ENCODE measurements at regions not wholly inside any gene's neighbourhood (a gene's known extent, or its start where the extent isn't known, plus 50 kb on each side); places are given as distances from the start of the nearest gene placed in this dataset.

DNA sequence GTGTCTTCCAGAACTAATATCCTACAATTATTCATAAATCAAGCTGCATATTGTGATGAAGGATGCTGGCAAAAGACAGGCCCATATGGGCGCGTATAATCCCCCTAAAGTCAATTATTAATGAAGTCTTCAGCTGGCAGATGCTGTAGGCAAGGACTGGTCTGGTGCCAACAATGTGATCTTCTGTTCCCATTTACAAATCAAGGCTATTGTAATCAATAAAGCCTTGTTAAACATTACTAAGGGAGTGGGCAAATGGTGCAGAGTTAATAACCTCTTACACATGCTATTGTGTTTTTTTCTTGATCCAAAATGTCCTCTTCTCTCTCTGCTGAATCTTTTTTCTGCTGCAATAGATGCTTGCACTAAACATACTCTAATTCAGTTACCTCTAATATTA lies 119.0 kb downstream of the ALDH8A1 start (continued):
- TF ChIP-seq, protein P1, sequence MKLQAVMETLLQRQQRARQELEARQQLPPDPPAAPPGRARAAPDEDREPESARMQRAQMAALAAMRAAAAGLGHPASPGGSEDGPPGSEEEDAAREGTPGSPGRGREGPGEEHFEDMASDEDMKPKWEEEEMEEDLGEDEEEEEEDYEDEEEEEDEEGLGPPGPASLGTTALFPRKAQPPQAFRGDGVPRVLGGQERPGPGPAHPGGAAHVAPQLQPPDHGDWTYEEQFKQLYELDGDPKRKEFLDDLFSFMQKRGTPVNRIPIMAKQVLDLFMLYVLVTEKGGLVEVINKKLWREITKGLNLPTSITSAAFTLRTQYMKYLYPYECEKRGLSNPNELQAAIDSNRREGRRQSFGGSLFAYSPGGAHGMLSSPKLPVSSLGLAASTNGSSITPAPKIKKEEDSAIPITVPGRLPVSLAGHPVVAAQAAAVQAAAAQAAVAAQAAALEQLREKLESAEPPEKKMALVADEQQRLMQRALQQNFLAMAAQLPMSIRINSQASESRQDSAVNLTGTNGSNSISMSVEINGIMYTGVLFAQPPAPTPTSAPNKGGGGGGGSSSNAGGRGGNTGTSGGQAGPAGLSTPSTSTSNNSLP (IDR thresholded peaks at IDR 0.05; ENCODE audit: borderline replicate concordance, low read depth, low read length) = no peak
- TF ChIP-seq, protein P2, sequence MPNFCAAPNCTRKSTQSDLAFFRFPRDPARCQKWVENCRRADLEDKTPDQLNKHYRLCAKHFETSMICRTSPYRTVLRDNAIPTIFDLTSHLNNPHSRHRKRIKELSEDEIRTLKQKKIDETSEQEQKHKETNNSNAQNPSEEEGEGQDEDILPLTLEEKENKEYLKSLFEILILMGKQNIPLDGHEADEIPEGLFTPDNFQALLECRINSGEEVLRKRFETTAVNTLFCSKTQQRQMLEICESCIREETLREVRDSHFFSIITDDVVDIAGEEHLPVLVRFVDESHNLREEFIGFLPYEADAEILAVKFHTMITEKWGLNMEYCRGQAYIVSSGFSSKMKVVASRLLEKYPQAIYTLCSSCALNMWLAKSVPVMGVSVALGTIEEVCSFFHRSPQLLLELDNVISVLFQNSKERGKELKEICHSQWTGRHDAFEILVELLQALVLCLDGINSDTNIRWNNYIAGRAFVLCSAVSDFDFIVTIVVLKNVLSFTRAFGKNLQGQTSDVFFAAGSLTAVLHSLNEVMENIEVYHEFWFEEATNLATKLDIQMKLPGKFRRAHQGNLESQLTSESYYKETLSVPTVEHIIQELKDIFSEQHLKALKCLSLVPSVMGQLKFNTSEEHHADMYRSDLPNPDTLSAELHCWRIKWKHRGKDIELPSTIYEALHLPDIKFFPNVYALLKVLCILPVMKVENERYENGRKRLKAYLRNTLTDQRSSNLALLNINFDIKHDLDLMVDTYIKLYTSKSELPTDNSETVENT (CRISPR knock-in tag; IDR thresholded peaks at IDR 0.05) = no peak
- TF ChIP-seq CCAR2 (IDR thresholded peaks at IDR 0.05; ENCODE audit: low read depth, low read length) (no peak), ETV1 (tag; conservative IDR thresholded peaks at IDR 0.05; ENCODE audit: low read depth) (no peak), BRD4 (IDR thresholded peaks at IDR 0.05) (no peak), GATA2 (CRISPR knock-in tag; IDR thresholded peaks at IDR 0.05) (no peak), CHD4 (IDR thresholded peaks at IDR 0.05; ENCODE audit: insufficient read depth, insufficient replicate concordance, low read depth, low read length, poor library complexity, severe bottlenecking) (no peak), CEBPB (tag; IDR thresholded peaks at IDR 0.05) (no peak), KDM5B (IDR thresholded peaks at IDR 0.05; ENCODE audit: insufficient replicate concordance, low read depth, low read length) (no peak), FOSL1 (tag; conservative IDR thresholded peaks at IDR 0.05) (no peak), IRF2 (CRISPR knock-in tag; IDR thresholded peaks at IDR 0.05) (no peak)
